Astrocyte (in vitro differentiated cells and primary cell): ENCODE measurements at regions not wholly inside any gene's neighbourhood (a gene's known extent, or its start where the extent isn't known, plus 50 kb on each side); places are given as distances from the start of the nearest gene placed in this dataset.
"Not testable (repeated sequence)": the region's sequence is repeated elsewhere in the genome, so short reads cannot be mapped to it uniquely, and the experiment has no call there.

Experiments used
- DNase-seq: peaks from one replicate; pipeline ENCODE4 v3.0.0-alpha.2; 2010; ENCODE audit warnings: low read depth
- FAIRE-seq: peaks from 2 replicates; lab custom pipeline; 2011; peaks lifted over from hg19 to GRCh38; lab: Jason Lieb, UNC
- H2AFZ ChIP-seq: 2 replicates; pipeline ENCODE4 v1.6.0; 2012; ENCODE audit warnings: low read depth, low read length, inconsistent platforms
- H3K27ac ChIP-seq: 2 replicates; pipeline ENCODE4 v1.5.1; 2011; ENCODE audit warnings: low read depth, low read length, inconsistent platforms
- H3K27me3 ChIP-seq: 2 replicates; pipeline ENCODE4 v1.6.0; 2011; ENCODE audit warnings: low read length, inconsistent platforms; ENCODE audit not compliant: insufficient read depth
- H3K36me3 ChIP-seq: 2 replicates; pipeline ENCODE4 v1.5.1; 2011; ENCODE audit warnings: low read length, inconsistent platforms; ENCODE audit not compliant: insufficient read depth
- H3K4me1 ChIP-seq: 2 replicates; pipeline ENCODE4 v1.5.1; 2011; ENCODE audit warnings: low read length, inconsistent platforms; ENCODE audit not compliant: insufficient read depth
- H3K4me2 ChIP-seq: 2 replicates; pipeline ENCODE4 v1.6.0; 2012; ENCODE audit warnings: low read length, inconsistent platforms
- H3K4me3 ChIP-seq: 2 replicates; pipeline ENCODE4 v1.5.1; 2011; ENCODE audit warnings: low read depth, mild to moderate bottlenecking, low read length, inconsistent platforms; ENCODE audit not compliant: insufficient read depth
- H3K79me2 ChIP-seq: 2 replicates; pipeline ENCODE4 v1.6.0; 2012; ENCODE audit warnings: mild to moderate bottlenecking, low read length, inconsistent platforms; ENCODE audit not compliant: insufficient read depth
- H3K9ac ChIP-seq: 2 replicates; pipeline ENCODE4 v1.6.0; 2012; ENCODE audit warnings: mild to moderate bottlenecking, low read length, inconsistent platforms
- H3K9me3 ChIP-seq: 2 replicates; pipeline ENCODE4 v1.5.1; 2012; ENCODE audit warnings: low read depth, mild to moderate bottlenecking, low read length, inconsistent platforms; ENCODE audit not compliant: insufficient read depth
- H4K20me1 ChIP-seq: 2 replicates; pipeline ENCODE4 v1.6.0; 2012; ENCODE audit warnings: low read length, inconsistent platforms; ENCODE audit not compliant: insufficient read depth
- H3K27ac Mint-ChIP-seq: one replicate; pipeline ENCODE4 v1.8.0; 2021; ENCODE audit warnings: mild to moderate bottlenecking, mixed read lengths; ENCODE audit not compliant: unreplicated experiment
- H3K27me3 Mint-ChIP-seq: one replicate; pipeline ENCODE4 v1.8.0; 2021; ENCODE audit warnings: low read depth, mixed read lengths; ENCODE audit not compliant: unreplicated experiment
- H3K36me3 Mint-ChIP-seq: one replicate; pipeline ENCODE4 v1.8.0; 2021; ENCODE audit warnings: low read depth, mixed read lengths; ENCODE audit not compliant: unreplicated experiment
- H3K4me1 Mint-ChIP-seq: one replicate; pipeline ENCODE4 v1.8.0; 2021; ENCODE audit warnings: low read depth, mixed read lengths; ENCODE audit not compliant: unreplicated experiment
- H3K4me3 Mint-ChIP-seq: one replicate; pipeline ENCODE4 v1.8.0; 2021; ENCODE audit warnings: mild to moderate bottlenecking, moderate library complexity, mixed read lengths; ENCODE audit not compliant: unreplicated experiment
- H3K9me3 Mint-ChIP-seq: one replicate; pipeline ENCODE4 v1.8.0; 2021; ENCODE audit warnings: mild to moderate bottlenecking, mixed read lengths; ENCODE audit not compliant: unreplicated experiment
- EZH2 ChIP-seq: IDR thresholded peaks from 2 replicates; pipeline ENCODE4 v1.6.1; 2012; ENCODE audit warnings: mild to moderate bottlenecking, low read length, inconsistent platforms; ENCODE audit not compliant: insufficient read depth
- TF ChIP-seq, protein P1 (sequence below): IDR thresholded peaks from 2 replicates; pipeline ENCODE4 v1.5.1; 2011; ENCODE audit warnings: low read depth, mild to moderate bottlenecking, inconsistent platforms, low read length, moderate library complexity; ENCODE audit not compliant: insufficient read depth

DNA sequence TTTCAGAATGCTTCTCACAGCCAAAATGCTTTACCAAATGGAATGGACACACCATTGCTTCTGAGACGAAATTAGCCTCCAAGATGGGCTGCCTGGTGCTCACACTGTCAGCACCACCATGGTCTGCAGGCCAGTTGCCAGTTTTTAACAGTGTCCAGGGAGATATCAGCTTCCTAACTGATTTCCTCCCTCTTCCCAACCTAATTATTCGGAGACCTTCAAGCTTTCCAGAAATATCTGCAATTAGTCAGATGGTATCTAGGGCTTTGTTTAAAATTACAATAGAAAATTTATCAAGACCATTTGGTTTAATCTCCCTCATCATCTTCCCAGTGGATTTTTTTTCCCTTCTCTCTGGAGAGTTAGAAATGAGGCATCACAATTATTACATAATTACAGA lies 287.5 kb downstream of the ZPLD1 start:
- DNase-seq = no peak

DNA sequence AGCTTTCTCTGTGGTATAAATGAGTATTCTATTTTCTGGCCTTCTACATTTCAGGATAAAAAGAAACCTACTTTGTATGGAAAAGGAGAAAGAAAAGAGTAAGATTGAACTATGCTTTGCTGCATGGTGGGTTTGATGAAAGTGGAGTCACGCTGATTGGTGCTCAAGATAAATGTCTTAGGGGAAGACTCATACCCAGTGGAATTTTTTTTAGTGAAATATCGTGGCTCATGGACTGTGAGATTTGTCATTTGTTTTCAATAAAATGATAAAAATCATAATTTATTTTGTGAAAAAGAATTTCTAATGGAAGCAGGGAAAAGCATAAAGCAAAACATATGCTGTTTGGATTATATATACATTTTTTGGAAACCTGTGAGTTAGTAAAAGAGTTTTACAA lies 292.5 kb downstream of the ZPLD1 start:
- Histone ChIP-seq H3K4me2 (no peak overlapping the region), H3K4me3 (no peak overlapping the region), H3K79me2 (no peaks in the 10 kb centered on the region), H3K27me3 (no peaks in the 10 kb centered on the region), H3K9me3 (no peaks in the 10 kb centered on the region), H3K4me1 (no peaks in the 10 kb centered on the region), H4K20me1 (no peaks in the 10 kb centered on the region), H3K9ac (no peak overlapping the region), H3K36me3 (no peaks in the 10 kb centered on the region), H3K27ac (no peak overlapping the region), H2AFZ (no peak overlapping the region)
- Mint-ChIP-seq H3K27ac (no peak overlapping the region), H3K4me3 (no peak overlapping the region), H3K36me3 (no peaks in the 10 kb centered on the region), H3K9me3 (peaks cover 2% of the 10 kb centered on the region), H3K4me1 (no peaks in the 10 kb centered on the region), H3K27me3 (no peaks in the 10 kb centered on the region)
- FAIRE-seq (no peak), DNase-seq (no peak)
- TF ChIP-seq EZH2 = no peak

More for the DNA sequence above, 287.5 kb downstream of the ZPLD1 start:
- H3K27ac ChIP-seq = no peak overlapping the region
- H2AFZ ChIP-seq = no peak overlapping the region
- H3K27me3 ChIP-seq = no peaks in the 10 kb centered on the region
- no peaks in the 10 kb centered on the region for H3K79me2 ChIP-seq
- Mint-ChIP-seq H3K27me3 (no peaks in the 10 kb centered on the region), H3K36me3 (no peaks in the 10 kb centered on the region), H3K4me1 (peaks cover 4% of the 10 kb centered on the region), H3K9me3 (peaks cover 2% of the 10 kb centered on the region), H3K4me3 (no peak overlapping the region), H3K27ac (no peak overlapping the region)
- H3K36me3 ChIP-seq = no peaks in the 10 kb centered on the region
- H3K4me3 ChIP-seq = no peak overlapping the region
- no peaks in the 10 kb centered on the region for H3K9me3 ChIP-seq
- no peaks in the 10 kb centered on the region for H3K4me1 ChIP-seq
- no peak for FAIRE-seq
- no peak overlapping the region for H3K9ac ChIP-seq
- TF ChIP-seq, protein P1, sequence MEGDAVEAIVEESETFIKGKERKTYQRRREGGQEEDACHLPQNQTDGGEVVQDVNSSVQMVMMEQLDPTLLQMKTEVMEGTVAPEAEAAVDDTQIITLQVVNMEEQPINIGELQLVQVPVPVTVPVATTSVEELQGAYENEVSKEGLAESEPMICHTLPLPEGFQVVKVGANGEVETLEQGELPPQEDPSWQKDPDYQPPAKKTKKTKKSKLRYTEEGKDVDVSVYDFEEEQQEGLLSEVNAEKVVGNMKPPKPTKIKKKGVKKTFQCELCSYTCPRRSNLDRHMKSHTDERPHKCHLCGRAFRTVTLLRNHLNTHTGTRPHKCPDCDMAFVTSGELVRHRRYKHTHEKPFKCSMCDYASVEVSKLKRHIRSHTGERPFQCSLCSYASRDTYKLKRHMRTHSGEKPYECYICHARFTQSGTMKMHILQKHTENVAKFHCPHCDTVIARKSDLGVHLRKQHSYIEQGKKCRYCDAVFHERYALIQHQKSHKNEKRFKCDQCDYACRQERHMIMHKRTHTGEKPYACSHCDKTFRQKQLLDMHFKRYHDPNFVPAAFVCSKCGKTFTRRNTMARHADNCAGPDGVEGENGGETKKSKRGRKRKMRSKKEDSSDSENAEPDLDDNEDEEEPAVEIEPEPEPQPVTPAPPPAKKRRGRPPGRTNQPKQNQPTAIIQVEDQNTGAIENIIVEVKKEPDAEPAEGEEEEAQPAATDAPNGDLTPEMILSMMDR = no peak
- no peak for TF ChIP-seq EZH2
- H4K20me1 ChIP-seq = no peaks in the 10 kb centered on the region
- H3K4me2 ChIP-seq = no peak overlapping the region

DNA sequence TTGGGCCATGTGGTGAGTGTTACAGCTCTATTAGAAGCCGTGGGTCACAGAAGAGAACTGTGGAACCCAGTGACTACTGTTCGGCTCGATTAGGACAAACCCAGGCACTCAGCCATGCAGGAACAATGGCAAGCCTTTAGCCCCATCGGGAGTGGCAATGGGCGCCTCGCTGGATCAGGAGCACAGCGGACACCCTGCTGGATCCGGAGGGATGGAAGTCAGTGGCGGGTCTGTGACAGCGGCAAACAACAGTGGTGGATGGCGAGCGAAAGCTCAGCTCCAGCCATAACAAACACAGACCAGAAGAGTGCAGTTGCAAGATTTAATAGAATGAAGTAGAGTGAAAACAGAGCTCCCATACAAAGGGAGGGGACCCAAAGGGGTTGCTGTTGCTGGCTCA lies 297.8 kb downstream of the ZPLD1 start:
- not testable (repeated sequence) for FAIRE-seq, H3K4me2 ChIP-seq, H3K9ac ChIP-seq, H3K4me1 ChIP-seq, H3K36me3 Mint-ChIP-seq, H3K9me3 ChIP-seq, H3K27me3 ChIP-seq, H3K4me1 Mint-ChIP-seq, H3K9me3 Mint-ChIP-seq, H3K27me3 Mint-ChIP-seq, DNase-seq, H4K20me1 ChIP-seq, H3K27ac ChIP-seq, H3K4me3 Mint-ChIP-seq, H3K36me3 ChIP-seq, H2AFZ ChIP-seq, H3K79me2 ChIP-seq, H3K4me3 ChIP-seq
- H3K27ac Mint-ChIP-seq = peak overlapping the region; percentile 66
